ENCODE measurements at regions not wholly inside any gene's neighbourhood (a gene's known extent, or its start where the extent isn't known, plus 50 kb on each side); places are given as distances from the start of the nearest gene placed in this dataset.

- DNase-seq (ENCODE audit: low spot score) = no peak
- H3K9me3 ChIP-seq (ENCODE audit: low read length) = no peaks in the 10 kb centered on the region
- no peak overlapping the region for H3K4me3 ChIP-seq (ENCODE audit: low read depth, low read length, poor library complexity, severe bottlenecking)
- no peaks in the 10 kb centered on the region for H3K36me3 ChIP-seq (ENCODE audit: insufficient read depth, low read length)
- no peaks in the 10 kb centered on the region for H3K9me2 ChIP-seq (ENCODE audit: insufficient read depth, low read length)
- POLR2A ChIA-PET = no interaction called here
- no peak overlapping the region for H3K4me2 ChIP-seq (ENCODE audit: low read length)
- BruUV-seq (replicated peaks) = no TSS peak
- TF ChIP-seq, protein P1, sequence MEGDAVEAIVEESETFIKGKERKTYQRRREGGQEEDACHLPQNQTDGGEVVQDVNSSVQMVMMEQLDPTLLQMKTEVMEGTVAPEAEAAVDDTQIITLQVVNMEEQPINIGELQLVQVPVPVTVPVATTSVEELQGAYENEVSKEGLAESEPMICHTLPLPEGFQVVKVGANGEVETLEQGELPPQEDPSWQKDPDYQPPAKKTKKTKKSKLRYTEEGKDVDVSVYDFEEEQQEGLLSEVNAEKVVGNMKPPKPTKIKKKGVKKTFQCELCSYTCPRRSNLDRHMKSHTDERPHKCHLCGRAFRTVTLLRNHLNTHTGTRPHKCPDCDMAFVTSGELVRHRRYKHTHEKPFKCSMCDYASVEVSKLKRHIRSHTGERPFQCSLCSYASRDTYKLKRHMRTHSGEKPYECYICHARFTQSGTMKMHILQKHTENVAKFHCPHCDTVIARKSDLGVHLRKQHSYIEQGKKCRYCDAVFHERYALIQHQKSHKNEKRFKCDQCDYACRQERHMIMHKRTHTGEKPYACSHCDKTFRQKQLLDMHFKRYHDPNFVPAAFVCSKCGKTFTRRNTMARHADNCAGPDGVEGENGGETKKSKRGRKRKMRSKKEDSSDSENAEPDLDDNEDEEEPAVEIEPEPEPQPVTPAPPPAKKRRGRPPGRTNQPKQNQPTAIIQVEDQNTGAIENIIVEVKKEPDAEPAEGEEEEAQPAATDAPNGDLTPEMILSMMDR (conservative IDR thresholded peaks at IDR 0.05; ENCODE audit: low read length) = no peak
- no peak for TF ChIP-seq EZH2phosphoT487 (IDR thresholded peaks at IDR 0.05; ENCODE audit: borderline replicate concordance, low read depth, low read length)
- no peaks in the 10 kb centered on the region for H3K4me1 ChIP-seq (ENCODE audit: insufficient read depth, low read length, poor library complexity, severe bottlenecking)
- CTCF ChIA-PET (ENCODE audit: unreplicated experiment) = no interaction called here
- H4K20me1 ChIP-seq (ENCODE audit: insufficient read depth, low read length) = no peaks in the 10 kb centered on the region
- intact Hi-C loops (cut with micrococcal nuclease; ENCODE audit: unreplicated experiment) = no loop called here
- no peaks in the 10 kb centered on the region for H3K79me2 ChIP-seq (ENCODE audit: insufficient read depth, low read depth, low read length)
- H2AFZ ChIP-seq (ENCODE audit: low read length) = no peak overlapping the region
- H3K27ac ChIP-seq (ENCODE audit: low read depth, low read length, poor library complexity, severe bottlenecking) = no peak overlapping the region
Measured at GRCh38 chr1:147837964-147838292, 64.7 kb upstream of the GJA8 start.

DNA sequence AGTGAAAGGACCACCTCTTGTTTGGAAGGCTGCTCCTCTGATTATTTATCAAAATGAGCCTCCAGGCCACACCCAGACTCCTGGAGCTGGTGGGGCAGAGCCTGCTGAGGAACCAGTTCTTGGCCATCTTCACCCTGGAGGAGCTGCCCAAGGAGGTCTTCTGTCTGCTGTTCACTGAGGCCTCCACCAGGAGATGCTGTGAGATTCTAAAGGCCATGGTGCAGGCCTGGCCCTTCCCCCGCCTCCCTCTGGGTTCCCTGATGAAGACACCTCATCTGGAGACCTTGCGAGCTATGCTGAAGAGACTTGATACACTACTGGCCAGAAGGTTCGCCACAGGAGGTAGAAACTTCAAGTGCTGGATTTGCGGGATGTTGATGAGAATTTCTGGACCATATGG is 61.7 kb upstream of the GJA8 start:
- CTCF ChIA-PET (ENCODE audit: unreplicated experiment) = no interaction called here
- no TSS peak for BruUV-seq (replicated peaks)
- Histone ChIP-seq H3K9me3 (ENCODE audit: low read length) (no peaks in the 10 kb centered on the region), H4K20me1 (ENCODE audit: insufficient read depth, low read length) (no peaks in the 10 kb centered on the region), H3K9me2 (ENCODE audit: insufficient read depth, low read length) (no peaks in the 10 kb centered on the region), H3K4me2 (ENCODE audit: low read length) (no peak overlapping the region), H3K79me2 (ENCODE audit: insufficient read depth, low read depth, low read length) (no peaks in the 10 kb centered on the region), H3K4me3 (ENCODE audit: low read depth, low read length, poor library complexity, severe bottlenecking) (no peak overlapping the region), H3K4me1 (ENCODE audit: insufficient read depth, low read length, poor library complexity, severe bottlenecking) (no peaks in the 10 kb centered on the region), H3K27ac (ENCODE audit: low read depth, low read length, poor library complexity, severe bottlenecking) (no peak overlapping the region), H3K36me3 (ENCODE audit: insufficient read depth, low read length) (no peaks in the 10 kb centered on the region), H2AFZ (ENCODE audit: low read length) (no peak overlapping the region)
- TF ChIP-seq EZH2phosphoT487 (IDR thresholded peaks at IDR 0.05; ENCODE audit: borderline replicate concordance, low read depth, low read length) = no peak
- TF ChIP-seq, protein P1 (conservative IDR thresholded peaks at IDR 0.05; ENCODE audit: low read length) = 0 out of 2 replicates have a peak, but pooled peaks have one; percentile 17
- no peak for DNase-seq (ENCODE audit: low spot score)
- intact Hi-C loops (cut with micrococcal nuclease; ENCODE audit: unreplicated experiment) = no loop called here
- POLR2A ChIA-PET = no interaction called here

GRCh38 chr1:147842578-147842977 is 60.0 kb upstream of the GJA8 start:
- Histone ChIP-seq H3K9me3 (ENCODE audit: low read length) (no peaks in the 10 kb centered on the region), H4K20me1 (ENCODE audit: insufficient read depth, low read length) (no peaks in the 10 kb centered on the region), H2AFZ (ENCODE audit: low read length) (no peak overlapping the region), H3K4me2 (ENCODE audit: low read length) (no peak overlapping the region), H3K79me2 (ENCODE audit: insufficient read depth, low read depth, low read length) (no peaks in the 10 kb centered on the region), H3K36me3 (ENCODE audit: insufficient read depth, low read length) (no peaks in the 10 kb centered on the region), H3K4me1 (ENCODE audit: insufficient read depth, low read length, poor library complexity, severe bottlenecking) (no peaks in the 10 kb centered on the region), H3K4me3 (ENCODE audit: low read depth, low read length, poor library complexity, severe bottlenecking) (no peak overlapping the region), H3K9me2 (ENCODE audit: insufficient read depth, low read length) (no peaks in the 10 kb centered on the region), H3K27ac (ENCODE audit: low read depth, low read length, poor library complexity, severe bottlenecking) (no peak overlapping the region)
- BruUV-seq (replicated peaks) = no TSS peak
- CTCF ChIA-PET (ENCODE audit: unreplicated experiment) = no interaction called here
- TF ChIP-seq, protein P1 (conservative IDR thresholded peaks at IDR 0.05; ENCODE audit: low read length) = no peak
- TF ChIP-seq EZH2phosphoT487 (IDR thresholded peaks at IDR 0.05; ENCODE audit: borderline replicate concordance, low read depth, low read length) = no peak
- intact Hi-C loops (cut with micrococcal nuclease; ENCODE audit: unreplicated experiment) = no loop called here
- DNase-seq (ENCODE audit: low spot score) = no peak
- POLR2A ChIA-PET = interaction anchor here (0.5 kb wide), 1 partner anchor 13 kb away, joined by 4 read pairs; no protein-coding TSS in a partner anchor

All from OCI-LY7 (cell line).